ENCODE measurements at regions not wholly inside any gene's neighbourhood (a gene's known extent, or its start where the extent isn't known, plus 50 kb on each side); places are given as distances from the start of the nearest gene placed in this dataset.

GRCh38 chr4:163582703-163583102, 88.2 kb downstream of the TMA16 start:
- no peak for DNase-seq

- no peak for DNase-seq
Observed at GRCh38 chr4:163587867-163588266, 93.4 kb downstream of the TMA16 start.

DNA sequence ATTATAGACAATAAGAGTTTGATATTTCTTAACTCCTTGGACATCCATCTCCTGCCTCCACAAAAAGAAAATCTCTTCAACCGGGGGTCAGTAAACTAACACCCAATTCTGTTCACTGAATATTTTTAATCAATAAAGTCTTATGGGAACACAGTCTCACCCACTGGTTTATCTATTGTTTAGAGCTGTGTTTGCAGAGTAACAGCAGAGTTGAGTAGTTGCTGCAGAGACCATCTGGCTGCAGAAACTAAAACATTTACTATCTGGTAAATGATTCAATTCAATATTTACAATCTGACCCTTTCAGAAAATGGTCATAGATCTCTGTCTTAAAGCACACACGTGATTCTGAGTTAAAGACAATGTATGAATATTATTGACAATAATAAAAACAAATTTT, 94.0 kb downstream of the TMA16 start:
- DNase-seq: no peak

DNA sequence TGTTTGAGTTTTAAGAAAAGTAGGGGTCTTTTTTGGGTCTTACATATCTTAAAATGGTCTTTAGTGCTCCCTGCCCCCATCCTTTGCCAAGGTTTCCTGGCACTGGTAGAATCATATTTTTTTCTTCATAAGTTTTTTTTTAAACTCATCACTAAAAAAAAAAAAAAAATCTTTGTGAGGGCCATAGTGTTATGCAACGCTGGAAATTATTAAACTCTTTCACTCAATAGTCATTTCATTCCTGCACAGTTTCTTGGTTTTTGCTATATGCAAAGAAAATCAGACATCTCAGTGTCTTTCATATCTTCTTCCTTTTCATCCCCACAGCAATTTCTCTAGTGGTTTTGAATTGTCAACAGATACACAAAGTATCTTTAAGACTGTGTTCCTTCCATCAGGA, 95.6 kb downstream of the TMA16 start:
- DNase-seq: no peak

DNA sequence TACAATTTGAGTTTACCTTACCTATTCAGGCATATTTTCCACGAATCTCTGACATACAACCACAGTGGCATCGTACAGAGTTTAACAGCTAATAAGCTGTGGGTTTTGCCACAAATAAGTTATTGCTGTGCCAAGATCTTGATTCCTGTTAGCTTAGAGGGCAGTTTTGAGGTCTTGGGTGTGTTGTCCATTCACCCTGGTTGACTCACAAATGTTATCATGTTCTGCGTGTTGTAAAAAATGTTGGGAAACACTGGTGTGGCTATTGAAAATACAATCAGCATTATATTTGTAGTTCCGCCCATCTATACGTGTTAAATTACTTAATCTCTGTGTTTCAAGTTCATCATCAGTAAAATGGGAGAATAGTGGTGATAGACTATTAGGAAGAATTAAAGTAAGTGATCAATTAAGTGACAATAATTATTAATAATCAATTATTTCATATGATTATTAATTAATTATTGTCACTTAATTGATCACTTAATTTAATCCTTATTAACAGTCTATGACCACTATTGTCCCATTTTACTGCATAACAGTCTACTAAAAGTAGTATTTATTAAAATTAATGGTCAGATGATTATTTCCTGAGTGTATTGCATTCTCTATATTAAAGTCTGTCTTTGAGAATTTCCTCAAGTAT, 96.3 kb downstream of the TMA16 start:
- no peak for DNase-seq

DNA sequence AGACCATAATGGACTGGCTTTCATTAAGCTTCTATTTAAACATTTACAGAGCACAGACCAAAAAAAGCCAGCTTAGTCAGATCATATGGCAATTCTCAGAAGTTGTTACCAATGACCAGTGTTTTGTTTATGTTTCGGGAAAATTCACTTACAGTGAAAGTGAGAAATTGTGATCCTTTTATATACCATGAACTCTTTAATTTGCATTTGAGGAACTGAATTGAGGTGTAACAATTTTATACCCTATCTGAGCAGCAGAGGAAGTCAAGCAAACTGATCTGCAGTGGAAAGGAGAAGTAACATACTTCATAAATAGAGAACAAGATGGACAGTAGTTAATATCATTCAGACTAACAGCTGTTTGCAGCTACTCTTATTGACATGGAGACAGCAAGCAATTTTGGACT, 97.1 kb downstream of the TMA16 start:
- no peak for DNase-seq

GRCh38 chr4:163592212-163592611, 97.7 kb downstream of the TMA16 start:
- DNase-seq: no peak

DNA sequence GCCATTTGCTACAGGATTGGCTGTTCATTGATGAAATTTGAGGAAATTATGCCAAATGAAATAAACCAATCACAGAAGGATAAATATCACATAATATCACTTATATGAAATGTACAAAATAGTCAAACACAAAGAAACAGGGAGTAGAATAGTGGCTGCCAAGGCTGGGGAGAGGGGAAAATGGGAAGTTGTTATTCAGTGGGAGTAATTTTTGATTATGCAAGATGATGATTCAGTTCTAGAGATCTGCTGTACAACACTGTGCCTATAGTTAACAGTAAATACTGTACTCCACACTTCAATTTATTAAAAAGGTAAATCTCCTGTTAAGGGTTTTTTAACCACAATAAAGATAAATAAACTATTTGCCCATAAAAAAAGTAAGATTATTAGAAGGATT, 101.1 kb downstream of the TMA16 start:
- no peak for DNase-seq

GRCh38 chr4:163598028-163598427, 103.5 kb downstream of the TMA16 start:
- DNase-seq: no peak

GRCh38 chr4:163598489-163598888, 104.0 kb downstream of the TMA16 start:
- no peak for DNase-seq

DNA sequence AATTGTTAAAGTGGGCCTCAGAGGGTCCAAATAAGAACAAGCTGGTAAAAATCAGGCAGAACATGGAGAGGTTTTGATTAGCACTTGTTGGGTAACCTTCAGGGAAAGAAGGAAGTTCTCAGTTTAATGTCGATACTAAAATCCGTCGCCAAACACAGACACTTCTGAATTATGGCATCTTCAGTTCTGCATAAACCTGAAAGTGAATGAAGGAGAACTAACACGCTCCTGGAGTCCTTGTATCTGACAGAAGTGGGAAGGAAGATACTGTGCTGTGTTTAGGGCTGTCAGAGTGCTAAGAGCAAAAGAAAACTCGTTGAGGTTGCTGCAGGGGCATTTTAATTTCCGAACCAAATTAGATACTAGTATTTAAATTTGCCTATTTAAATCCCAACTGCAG, 106.2 kb downstream of the TMA16 start:
- no peak for DNase-seq

DNA sequence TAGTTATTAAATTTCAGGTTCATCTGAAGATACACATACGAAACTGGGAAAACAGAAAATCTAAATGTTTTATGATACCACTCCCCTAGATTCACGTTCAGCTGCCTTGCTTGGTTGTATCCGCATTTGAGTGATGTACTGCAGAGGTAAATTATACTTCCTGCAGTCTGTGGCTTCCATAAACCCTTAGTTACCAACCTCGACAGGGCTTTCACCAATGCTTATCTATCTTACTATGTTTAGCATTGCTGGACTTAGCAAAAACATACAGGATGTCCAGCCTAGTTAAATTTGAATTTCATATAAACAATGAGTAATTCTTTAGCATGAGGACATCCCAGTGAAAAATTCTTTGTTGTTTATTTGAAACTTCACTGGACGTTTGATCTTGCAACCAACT, 108.8 kb downstream of the TMA16 start:
- no peak for DNase-seq

DNA sequence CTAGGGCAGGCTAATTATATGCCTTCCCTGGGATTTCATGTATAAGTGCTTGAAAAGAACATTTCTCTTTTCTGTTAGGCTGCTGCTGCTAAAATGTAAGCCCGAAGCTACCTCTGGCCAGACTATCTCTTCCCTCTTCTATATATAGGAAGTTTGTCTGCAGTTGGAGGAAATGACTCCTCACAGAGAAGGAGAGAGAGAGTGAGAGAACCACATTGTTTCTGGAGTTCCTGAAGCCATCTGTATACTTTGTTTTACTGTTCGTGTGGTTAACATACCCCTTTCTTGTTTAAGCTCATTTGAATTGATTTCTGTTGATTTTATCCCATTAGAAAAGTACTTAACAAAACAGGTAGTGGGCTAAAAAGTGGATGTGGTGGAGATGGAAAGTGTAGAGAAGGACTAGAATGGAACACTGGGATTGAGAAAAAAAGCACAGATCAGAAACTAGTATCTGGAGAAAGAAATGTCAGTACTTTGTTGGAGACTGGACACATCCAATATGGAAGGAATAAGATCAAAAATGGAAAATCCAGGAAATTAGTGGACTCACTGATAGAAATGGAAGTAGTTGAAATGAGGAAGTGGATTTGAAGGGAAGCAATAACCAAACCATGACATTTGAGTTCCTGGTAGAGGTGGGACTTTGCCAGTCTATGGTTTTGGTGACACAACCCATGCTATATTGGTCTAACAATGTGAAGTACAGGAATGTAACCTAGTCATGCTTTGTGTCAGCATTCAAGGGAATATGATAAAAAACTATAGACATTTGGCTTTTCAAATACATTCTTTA, 112.6 kb downstream of the TMA16 start:
- DNase-seq: no peak

GRCh38 chr4:163609019-163609418, 114.5 kb downstream of the TMA16 start:
- DNase-seq: no peak

DNA sequence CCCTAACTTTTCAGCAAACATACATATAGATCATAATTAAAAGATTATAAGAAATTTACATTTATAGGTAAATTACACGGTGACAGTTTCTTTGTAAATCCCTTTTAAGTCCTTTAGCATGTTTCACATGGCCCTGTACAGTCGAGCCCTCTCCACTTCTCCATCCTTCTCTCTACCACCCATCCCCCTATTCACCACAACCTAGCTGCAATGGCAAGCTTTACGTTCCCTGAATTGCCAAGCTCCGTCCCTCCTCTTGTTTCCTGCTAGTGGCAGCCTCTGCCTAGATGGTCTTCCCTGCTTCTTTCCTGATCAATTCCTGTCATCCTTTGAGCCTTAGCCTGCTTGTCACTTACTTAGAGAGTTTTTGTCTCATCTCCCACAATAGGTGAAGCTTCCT, 116.2 kb downstream of the TMA16 start:
- DNase-seq: no peak

DNA sequence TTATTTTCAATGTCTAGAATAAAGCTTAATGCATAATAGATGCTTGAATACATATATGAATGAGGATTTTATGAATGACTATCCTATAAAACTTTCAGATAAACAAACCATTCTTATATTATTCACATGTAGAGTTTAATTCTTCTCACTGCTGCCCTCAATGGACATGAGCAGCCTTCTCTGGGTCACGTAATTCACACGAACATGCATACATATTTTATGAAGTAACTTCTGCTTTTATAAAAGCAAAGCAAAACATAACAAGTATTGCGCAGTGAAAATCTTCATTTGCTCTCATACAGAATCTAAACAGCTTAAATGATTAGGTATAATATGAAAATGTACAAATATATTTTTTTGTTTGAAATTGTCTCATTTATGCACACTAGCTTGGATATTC, 116.7 kb downstream of the TMA16 start:
- DNase-seq: no peak

- DNase-seq: no peak
Observed at GRCh38 chr4:163611784-163612445, 117.4 kb downstream of the TMA16 start.

DNA sequence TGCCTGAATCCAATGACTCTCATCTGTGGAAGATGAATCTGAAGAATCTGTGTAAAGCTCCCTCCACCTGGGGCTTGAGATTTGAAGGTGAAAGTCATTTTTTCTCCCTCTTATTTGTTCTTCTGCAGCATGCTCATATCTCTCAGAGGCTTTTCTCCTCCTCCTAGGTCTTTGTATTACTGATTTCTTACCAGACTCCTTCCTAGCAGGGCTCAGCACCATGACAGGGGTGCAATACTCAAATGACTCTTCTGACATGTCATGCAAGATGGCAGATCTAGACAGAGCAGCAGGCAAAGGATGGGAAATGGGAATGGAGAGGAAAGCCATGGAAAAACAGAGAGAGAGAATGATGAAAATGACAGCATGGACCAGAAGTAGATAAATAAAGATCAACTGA, 118.3 kb downstream of the TMA16 start:
- no peak for DNase-seq

- no peak for DNase-seq
Observed at GRCh38 chr4:163613383-163613782, 118.9 kb downstream of the TMA16 start.

- DNase-seq: no peak
Observed at GRCh38 chr4:163614866-163615265, 120.4 kb downstream of the TMA16 start.

DNA sequence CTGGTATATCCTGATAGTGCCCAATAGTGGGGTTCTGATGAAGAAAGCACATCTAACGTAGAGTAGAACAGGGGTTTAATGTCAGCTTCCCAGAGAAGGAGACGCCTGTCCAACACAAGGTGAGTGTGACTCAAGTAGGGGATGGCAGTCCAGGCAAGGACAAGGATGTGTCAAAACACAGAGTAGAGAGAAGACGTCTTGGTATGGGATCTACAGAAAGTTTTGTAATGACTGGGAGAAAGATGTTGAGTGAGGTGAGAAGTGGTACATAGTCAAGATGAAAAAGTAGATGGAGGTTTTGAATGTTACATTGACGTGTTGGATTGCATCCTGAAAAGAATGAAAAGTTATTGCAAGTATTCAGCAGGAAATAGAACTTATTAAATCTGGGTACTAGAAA, 124.4 kb downstream of the TMA16 start:
- no peak for DNase-seq

DNA sequence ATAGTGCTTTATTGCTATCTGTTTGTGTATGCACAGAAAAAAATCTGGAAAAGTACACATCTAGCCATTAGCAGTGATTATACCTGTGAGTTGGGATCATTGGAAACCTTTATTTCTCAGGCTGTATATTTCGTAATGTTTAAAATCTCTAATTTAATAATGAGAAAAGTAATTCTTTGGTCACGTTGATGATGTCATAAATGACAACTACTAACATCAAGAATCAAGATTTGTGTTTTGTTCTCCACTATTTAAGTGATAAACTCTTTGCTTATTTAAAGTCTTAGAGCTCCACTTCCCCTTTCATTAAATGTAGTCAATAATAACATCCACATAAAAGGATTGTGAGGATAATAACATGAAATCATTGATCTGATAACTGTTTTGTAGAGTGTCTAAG, 126.2 kb downstream of the TMA16 start:
- no peak for DNase-seq

DNA sequence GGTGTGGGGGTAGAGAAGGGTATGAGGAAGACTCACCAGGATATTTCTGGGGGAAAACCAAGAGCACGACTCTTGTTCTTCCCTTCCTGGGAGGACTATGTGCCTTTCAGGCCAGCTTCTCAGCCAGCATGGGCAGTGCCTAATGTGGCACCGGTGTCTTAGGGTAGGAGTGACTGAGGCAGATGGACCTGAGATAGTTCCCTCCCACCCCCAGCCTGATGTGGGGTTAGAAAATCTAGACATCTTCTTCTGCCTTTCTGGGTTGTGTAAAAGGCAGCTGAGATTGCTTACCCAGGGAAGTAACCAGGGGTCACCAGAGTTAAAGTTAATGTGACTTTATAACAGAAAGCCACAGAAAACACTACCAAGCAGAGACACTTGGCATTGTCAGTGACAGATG, 127.3 kb downstream of the TMA16 start:
- DNase-seq: no peak

GRCh38 chr4:163622379-163623035, 128.0 kb downstream of the TMA16 start:
- no peak for DNase-seq

All from activated gamma-delta T cell treated with Interleukin-2 at 50 U/mL for 16 hours (primary cell).